ENCODE measurements at regions not wholly inside any gene's neighbourhood (a gene's known extent, or its start where the extent isn't known, plus 50 kb on each side); places are given as distances from the start of the nearest gene placed in this dataset.

GRCh38 chr1:143611159-143611558 is 360.6 kb downstream of the FAM72C start:
- H3K4me3 ChIP-seq (ENCODE audit: low read depth, low read length), result no peak overlapping the region
- H3K9me3 ChIP-seq (ENCODE audit: control insufficient read depth, insufficient read depth, low read depth, low read length), result no peaks in the 10 kb centered on the region
- H3K36me3 ChIP-seq (ENCODE audit: control insufficient read depth in 2 of 2, insufficient read depth in 1 of 2, low read length in 2 of 2), result no peaks in the 10 kb centered on the region
- POLR2A ChIA-PET, result no interaction called here
- no peaks in the 10 kb centered on the region for H3K4me1 ChIP-seq (ENCODE audit: control insufficient read depth, insufficient read depth, low read length)
- H3K27ac ChIP-seq (ENCODE audit: extremely low read depth, low read depth, low read length), result no peak overlapping the region
- no peak for TF ChIP-seq SP3 (tag by site-specific recombination; IDR thresholded peaks at IDR 0.05)
- TF ChIP-seq SCRT1 (tag by site-specific recombination; IDR thresholded peaks at IDR 0.05; ENCODE audit: borderline replicate concordance), result no peak
- no peak for TF ChIP-seq PATZ1 (tag by site-specific recombination; IDR thresholded peaks at IDR 0.05)
- no peak for TF ChIP-seq EGR2 (tag by site-specific recombination; IDR thresholded peaks at IDR 0.05; ENCODE audit: low read depth)
- no peak for TF ChIP-seq ZNF324 (tag by site-specific recombination; IDR thresholded peaks at IDR 0.05)
- no peak for TF ChIP-seq ZNF558 (tag by site-specific recombination; IDR thresholded peaks at IDR 0.05)
- no peak for TF ChIP-seq ZNF146 (tag by site-specific recombination; IDR thresholded peaks at IDR 0.05)
- TF ChIP-seq ZNF239 (tag by site-specific recombination; IDR thresholded peaks at IDR 0.05), result no peak
- no peak for TF ChIP-seq ZBTB6 (tag by site-specific recombination; IDR thresholded peaks at IDR 0.05)
- no peak for TF ChIP-seq ZSCAN18 (tag by site-specific recombination; IDR thresholded peaks at IDR 0.05)
- no peak for TF ChIP-seq RBAK (tag by site-specific recombination; IDR thresholded peaks at IDR 0.05)
- TF ChIP-seq MZF1 (tag by site-specific recombination; IDR thresholded peaks at IDR 0.05; ENCODE audit: borderline replicate concordance), result no peak
- TF ChIP-seq ZNF548 (tag by site-specific recombination; IDR thresholded peaks at IDR 0.05), result no peak
- TF ChIP-seq, protein P1, sequence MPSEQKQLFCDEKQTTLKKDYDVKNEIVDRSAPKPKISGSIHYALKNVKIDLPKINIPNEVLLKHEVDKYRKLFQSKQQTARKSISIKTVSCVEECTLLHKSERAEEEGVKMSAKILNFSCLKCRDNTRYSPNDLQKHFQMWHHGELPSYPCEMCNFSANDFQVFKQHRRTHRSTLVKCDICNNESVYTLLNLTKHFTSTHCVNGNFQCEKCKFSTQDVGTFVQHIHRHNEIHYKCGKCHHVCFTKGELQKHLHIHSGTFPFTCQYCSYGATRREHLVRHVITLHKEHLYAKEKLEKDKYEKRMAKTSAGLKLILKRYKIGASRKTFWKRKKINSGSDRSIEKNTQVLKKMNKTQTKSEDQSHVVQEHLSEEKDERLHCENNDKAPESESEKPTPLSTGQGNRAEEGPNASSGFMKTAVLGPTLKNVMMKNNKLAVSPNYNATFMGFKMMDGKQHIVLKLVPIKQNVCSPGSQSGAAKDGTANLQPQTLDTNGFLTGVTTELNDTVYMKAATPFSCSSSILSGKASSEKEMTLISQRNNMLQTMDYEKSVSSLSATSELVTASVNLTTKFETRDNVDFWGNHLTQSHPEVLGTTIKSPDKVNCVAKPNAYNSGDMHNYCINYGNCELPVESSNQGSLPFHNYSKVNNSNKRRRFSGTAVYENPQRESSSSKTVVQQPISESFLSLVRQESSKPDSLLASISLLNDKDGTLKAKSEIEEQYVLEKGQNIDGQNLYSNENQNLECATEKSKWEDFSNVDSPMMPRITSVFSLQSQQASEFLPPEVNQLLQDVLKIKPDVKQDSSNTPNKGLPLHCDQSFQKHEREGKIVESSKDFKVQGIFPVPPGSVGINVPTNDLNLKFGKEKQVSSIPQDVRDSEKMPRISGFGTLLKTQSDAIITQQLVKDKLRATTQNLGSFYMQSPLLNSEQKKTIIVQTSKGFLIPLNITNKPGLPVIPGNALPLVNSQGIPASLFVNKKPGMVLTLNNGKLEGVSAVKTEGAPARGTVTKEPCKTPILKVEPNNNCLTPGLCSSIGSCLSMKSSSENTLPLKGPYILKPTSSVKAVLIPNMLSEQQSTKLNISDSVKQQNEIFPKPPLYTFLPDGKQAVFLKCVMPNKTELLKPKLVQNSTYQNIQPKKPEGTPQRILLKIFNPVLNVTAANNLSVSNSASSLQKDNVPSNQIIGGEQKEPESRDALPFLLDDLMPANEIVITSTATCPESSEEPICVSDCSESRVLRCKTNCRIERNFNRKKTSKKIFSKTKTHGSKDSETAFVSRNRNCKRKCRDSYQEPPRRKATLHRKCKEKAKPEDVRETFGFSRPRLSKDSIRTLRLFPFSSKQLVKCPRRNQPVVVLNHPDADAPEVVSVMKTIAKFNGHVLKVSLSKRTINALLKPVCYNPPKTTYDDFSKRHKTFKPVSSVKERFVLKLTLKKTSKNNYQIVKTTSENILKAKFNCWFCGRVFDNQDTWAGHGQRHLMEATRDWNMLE (tag by site-specific recombination; conservative IDR thresholded peaks at IDR 0.05; ENCODE audit: low read depth), result no peak
- TF ChIP-seq, protein P2, sequence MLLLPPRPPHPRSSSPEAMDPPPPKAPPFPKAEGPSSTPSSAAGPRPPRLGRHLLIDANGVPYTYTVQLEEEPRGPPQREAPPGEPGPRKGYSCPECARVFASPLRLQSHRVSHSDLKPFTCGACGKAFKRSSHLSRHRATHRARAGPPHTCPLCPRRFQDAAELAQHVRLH (tag by site-specific recombination; IDR thresholded peaks at IDR 0.05), result no peak
- CTCF ChIA-PET, result no interaction called here

- Histone ChIP-seq H3K9me3 (ENCODE audit: control insufficient read depth, insufficient read depth, low read depth, low read length) (no peaks in the 10 kb centered on the region), H3K4me3 (ENCODE audit: low read depth, low read length) (no peak overlapping the region), H3K36me3 (ENCODE audit: control insufficient read depth in 2 of 2, insufficient read depth in 1 of 2, low read length in 2 of 2) (no peaks in the 10 kb centered on the region), H3K4me1 (ENCODE audit: control insufficient read depth, insufficient read depth, low read length) (no peaks in the 10 kb centered on the region), H3K27ac (ENCODE audit: extremely low read depth, low read depth, low read length) (no peak overlapping the region)
- ChIA-PET POLR2A (no interaction called here), CTCF (no interaction called here)
- TF ChIP-seq ZNF704 (tag by site-specific recombination; IDR thresholded peaks at IDR 0.05), result no peak
- TF ChIP-seq ZNF362 (tag by site-specific recombination; IDR thresholded peaks at IDR 0.05), result no peak
- TF ChIP-seq SP3 (tag by site-specific recombination; IDR thresholded peaks at IDR 0.05), result no peak
- TF ChIP-seq, protein P3, sequence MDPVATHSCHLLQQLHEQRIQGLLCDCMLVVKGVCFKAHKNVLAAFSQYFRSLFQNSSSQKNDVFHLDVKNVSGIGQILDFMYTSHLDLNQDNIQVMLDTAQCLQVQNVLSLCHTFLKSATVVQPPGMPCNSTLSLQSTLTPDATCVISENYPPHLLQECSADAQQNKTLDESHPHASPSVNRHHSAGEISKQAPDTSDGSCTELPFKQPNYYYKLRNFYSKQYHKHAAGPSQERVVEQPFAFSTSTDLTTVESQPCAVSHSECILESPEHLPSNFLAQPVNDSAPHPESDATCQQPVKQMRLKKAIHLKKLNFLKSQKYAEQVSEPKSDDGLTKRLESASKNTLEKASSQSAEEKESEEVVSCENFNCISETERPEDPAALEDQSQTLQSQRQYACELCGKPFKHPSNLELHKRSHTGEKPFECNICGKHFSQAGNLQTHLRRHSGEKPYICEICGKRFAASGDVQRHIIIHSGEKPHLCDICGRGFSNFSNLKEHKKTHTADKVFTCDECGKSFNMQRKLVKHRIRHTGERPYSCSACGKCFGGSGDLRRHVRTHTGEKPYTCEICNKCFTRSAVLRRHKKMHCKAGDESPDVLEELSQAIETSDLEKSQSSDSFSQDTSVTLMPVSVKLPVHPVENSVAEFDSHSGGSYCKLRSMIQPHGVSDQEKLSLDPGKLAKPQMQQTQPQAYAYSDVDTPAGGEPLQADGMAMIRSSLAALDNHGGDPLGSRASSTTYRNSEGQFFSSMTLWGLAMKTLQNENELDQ (tag by site-specific recombination; IDR thresholded peaks at IDR 0.05; ENCODE audit: low read depth), result no peak
- no peak for TF ChIP-seq SCRT2 (tag by site-specific recombination; IDR thresholded peaks at IDR 0.05)
- no peak for TF ChIP-seq ZNF112 (tag by site-specific recombination; IDR thresholded peaks at IDR 0.05)
Observed at GRCh38 chr1:143610196-143610595, 361.6 kb downstream of the FAM72C start.
